Fibroblast of the aortic adventitia (primary cell): ENCODE measurements at regions not wholly inside any gene's neighbourhood (a gene's known extent, or its start where the extent isn't known, plus 50 kb on each side); places are given as distances from the start of the nearest gene placed in this dataset.

Source experiments
- DNase-seq: peaks from one replicate; pipeline ENCODE4 v3.0.0-alpha.2; 2010; ENCODE audit warnings: low read depth
- H3K4me3 ChIP-seq: 2 replicates; pipeline ENCODE4 v1.5.1; 2011; ENCODE audit warnings: low read depth, mild to moderate bottlenecking, control low read depth, low read length, moderate library complexity
- TF ChIP-seq, protein P1 (sequence below): IDR thresholded peaks from 2 replicates; pipeline ENCODE4 v1.5.1; 2011; ENCODE audit warnings: mild to moderate bottlenecking, low read length, control low read depth, inconsistent platforms; ENCODE audit not compliant: insufficient read depth

DNA sequence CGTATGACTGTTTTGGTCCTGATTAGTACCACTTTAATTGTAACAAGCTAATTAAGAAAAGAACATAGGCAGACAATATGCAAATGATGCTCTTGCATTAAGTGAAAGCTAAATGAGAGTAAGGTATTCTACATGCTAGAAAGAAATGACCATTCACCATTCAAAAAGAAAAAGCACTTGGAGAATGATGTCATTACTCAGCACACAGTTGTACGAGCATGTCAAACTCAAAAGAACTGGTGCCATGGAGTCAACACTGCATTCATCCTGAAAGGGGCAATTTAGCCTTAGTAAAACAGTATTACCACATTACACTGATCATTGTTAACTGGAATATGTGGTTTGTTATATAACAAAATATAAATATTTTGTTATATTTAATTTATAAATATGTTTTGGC is 136.2 kb upstream of the CTTNBP2 start:
- no peak for DNase-seq
- TF ChIP-seq, protein P1, sequence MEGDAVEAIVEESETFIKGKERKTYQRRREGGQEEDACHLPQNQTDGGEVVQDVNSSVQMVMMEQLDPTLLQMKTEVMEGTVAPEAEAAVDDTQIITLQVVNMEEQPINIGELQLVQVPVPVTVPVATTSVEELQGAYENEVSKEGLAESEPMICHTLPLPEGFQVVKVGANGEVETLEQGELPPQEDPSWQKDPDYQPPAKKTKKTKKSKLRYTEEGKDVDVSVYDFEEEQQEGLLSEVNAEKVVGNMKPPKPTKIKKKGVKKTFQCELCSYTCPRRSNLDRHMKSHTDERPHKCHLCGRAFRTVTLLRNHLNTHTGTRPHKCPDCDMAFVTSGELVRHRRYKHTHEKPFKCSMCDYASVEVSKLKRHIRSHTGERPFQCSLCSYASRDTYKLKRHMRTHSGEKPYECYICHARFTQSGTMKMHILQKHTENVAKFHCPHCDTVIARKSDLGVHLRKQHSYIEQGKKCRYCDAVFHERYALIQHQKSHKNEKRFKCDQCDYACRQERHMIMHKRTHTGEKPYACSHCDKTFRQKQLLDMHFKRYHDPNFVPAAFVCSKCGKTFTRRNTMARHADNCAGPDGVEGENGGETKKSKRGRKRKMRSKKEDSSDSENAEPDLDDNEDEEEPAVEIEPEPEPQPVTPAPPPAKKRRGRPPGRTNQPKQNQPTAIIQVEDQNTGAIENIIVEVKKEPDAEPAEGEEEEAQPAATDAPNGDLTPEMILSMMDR = no peak
- H3K4me3 ChIP-seq = no peak overlapping the region

DNA sequence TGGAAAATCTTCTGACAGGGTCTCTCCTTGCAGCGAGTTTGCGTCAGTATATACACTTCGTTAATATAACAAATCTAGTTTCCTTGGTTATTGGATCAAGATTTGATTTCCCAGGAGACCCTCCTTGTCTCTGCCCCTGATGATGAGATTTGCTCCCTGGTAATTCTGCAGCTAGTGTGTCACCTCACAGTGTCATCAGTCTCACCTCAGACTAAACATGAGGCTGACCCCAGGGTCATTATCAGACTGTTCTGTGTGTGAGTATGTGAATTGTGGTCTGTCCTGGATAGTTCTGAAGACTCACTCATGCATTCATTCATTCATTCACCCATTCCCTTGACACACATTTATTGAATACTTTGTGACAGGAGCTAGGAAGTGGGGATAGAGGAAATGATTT is 138.4 kb upstream of the CTTNBP2 start:
- TF ChIP-seq, protein P1 = no peak
- DNase-seq = no peak
- H3K4me3 ChIP-seq = no peak overlapping the region

DNA sequence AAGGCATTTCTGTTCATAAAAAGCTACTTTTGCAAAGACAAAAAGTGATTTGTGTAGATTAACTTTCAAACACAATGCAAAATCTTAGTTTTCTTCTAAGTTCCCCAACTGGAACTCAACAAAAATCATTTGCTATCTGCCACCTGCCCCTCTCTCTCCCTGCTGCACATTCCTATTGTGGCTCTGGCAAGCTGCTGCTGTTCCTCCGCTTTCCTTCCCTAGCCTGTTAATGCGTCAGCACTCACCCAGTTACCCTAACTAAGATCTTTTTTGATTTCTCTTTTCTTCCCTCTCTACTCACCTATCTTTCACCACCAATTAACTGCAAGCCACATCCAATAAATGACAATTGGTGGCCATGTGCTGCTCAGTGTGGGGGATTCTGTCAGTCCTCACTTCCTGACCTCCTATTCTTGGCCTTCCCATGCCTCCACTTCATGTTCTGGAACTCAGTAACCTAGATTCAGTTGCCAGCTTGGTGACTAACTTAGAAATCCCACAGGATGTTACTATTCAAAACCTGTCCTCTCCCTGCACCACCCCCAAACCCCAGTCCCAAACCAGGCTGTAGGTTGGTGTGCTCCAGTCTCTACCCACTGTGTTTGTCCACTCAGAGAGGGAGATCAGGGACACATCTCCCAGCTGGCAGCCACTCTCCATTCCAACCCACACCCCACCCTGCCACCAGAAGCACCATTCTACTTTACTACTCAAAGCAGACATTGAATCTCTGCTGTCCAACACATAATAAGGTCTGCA is 140.2 kb upstream of the CTTNBP2 start:
- DNase-seq = no peak
- H3K4me3 ChIP-seq = no peak overlapping the region
- TF ChIP-seq, protein P1 = no peak

DNA sequence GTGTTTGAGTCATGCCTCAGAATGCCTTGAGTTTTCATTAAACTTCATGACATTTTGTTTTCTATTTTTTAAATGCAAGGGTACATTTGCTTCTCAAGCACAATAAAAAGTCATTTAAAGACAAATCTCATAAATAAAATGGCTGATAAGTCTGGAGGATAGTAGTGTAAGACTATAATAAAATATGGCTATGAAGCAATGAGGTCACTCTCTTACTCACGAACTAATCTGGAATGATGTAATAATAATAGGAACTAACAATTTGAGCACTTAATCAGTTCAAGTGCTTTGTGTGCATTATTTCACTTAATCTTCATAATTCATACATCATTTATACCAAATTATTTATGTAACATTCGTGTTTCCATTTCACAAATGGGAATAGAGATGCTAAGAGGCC is 149.3 kb upstream of the CTTNBP2 start:
- TF ChIP-seq, protein P1 = no peak
- no peak for DNase-seq
- H3K4me3 ChIP-seq = no peak overlapping the region

GRCh38 chr7:118026791-118027190 is 153.6 kb upstream of the CTTNBP2 start:
- TF ChIP-seq, protein P1 = no peak
- DNase-seq = no peak
- no peak overlapping the region for H3K4me3 ChIP-seq

- no peak for DNase-seq
- no peak overlapping the region for H3K4me3 ChIP-seq
- TF ChIP-seq, protein P1 = no peak
Observed at GRCh38 chr7:118028226-118028625, 155.0 kb upstream of the CTTNBP2 start.
